GM12878 (cell line): ENCODE measurements at regions not wholly inside any gene's neighbourhood (a gene's known extent, or its start where the extent isn't known, plus 50 kb on each side); places are given as distances from the start of the nearest gene placed in this dataset.
A peak's percentile ranks its signal among the peaks of the same experiment; 100 is the strongest.

Source experiments
- ATAC-seq: fragments of 200-7000 bp; cut with Tn5 transposase; 3 replicates; pipeline ENCODE4 v1.9.1; 2020; ENCODE audit warnings: mild to moderate bottlenecking, moderate library complexity
- BruUV-seq: library from RNA; stranded (reverse); fragments of 400-500 nt; replicated peaks from 2 replicates; lab custom pipeline; 2021; lab: Mats Ljungman, UMichigan
- CTCF ChIA-PET: fragments of 300-600 bp; sonication (Branson Sonifier 250); formaldehyde crosslinking; extraction: SDS; loops from one replicate; lab custom pipeline; 2021; ENCODE audit warnings: inconsistent platforms; lab: Yijun Ruan, JAX
- POLR2A ChIA-PET: fragments of 350-600 bp; formaldehyde crosslinking; extraction: SDS; loops from one replicate; lab custom pipeline; 2021; ENCODE audit warnings: inconsistent platforms; lab: Charles Lee
- RAD21 ChIA-PET: fragments of 300-600 bp; sonication (Branson Sonifier 250); formaldehyde crosslinking; loops from one replicate; lab custom pipeline; 2023; ENCODE audit warnings: antibody characterized with exemption; ENCODE audit not compliant: unreplicated experiment; lab: Charles Lee
- SMC1A ChIA-PET: fragments of 300-600 bp; sonication (Branson Sonifier 250); formaldehyde crosslinking; loops from one replicate; lab custom pipeline; 2023; ENCODE audit not compliant: unreplicated experiment, uncharacterized antibody; lab: Charles Lee
- DNase-seq: peaks from one replicate; pipeline ENCODE4 v3.0.0-alpha.2; 2011; ENCODE audit warnings: low read depth, low spot score
- FAIRE-seq: peaks from 3 replicates; lab custom pipeline; 2011; peaks lifted over from hg19 to GRCh38; lab: Jason Lieb, UNC
- H2AFZ ChIP-seq: 2 replicates; pipeline ENCODE4 v1.6.0; 2011; ENCODE audit warnings: low read depth, low read length, control low read depth; ENCODE audit not compliant: control insufficient read depth
- H3K27ac ChIP-seq: 2 replicates; pipeline ENCODE4 v1.5.1; 2011; ENCODE audit warnings: control low read depth; ENCODE audit not compliant: control insufficient read depth, insufficient read depth
- H3K27me3 ChIP-seq, 2 experiments: replicated peaks in 1 of 2; 2 replicates each; pipeline versions ENCODE4 v1.6.0 to v1.6.1; 2011; ENCODE audit warnings: low read length in 1 of 2; ENCODE audit not compliant: control insufficient read depth in 2 of 2, insufficient read depth in 2 of 2
- H3K36me3 ChIP-seq, 2 experiments: 2 replicates each; pipeline ENCODE4 v1.5.1; 2011; ENCODE audit warnings: low read length in 1 of 2; ENCODE audit not compliant: control insufficient read depth in 2 of 2, insufficient read depth in 2 of 2
- H3K4me1 ChIP-seq: 2 replicates; pipeline ENCODE4 v1.6.1; 2011; ENCODE audit warnings: mild to moderate bottlenecking, low read length, moderate library complexity, mixed read lengths; ENCODE audit not compliant: control insufficient read depth, insufficient read depth
- H3K4me2 ChIP-seq: 2 replicates; pipeline ENCODE4 v1.6.0; 2011; ENCODE audit warnings: control low read depth; ENCODE audit not compliant: control insufficient read depth, insufficient read depth
- H3K4me3 ChIP-seq: fragments of 200-600 bp; sonication (generic); 2 replicates; pipeline ENCODE4 v1.5.1; 2016
- H3K79me2 ChIP-seq: 2 replicates; pipeline ENCODE4 v1.6.0; 2011; ENCODE audit warnings: low read length; ENCODE audit not compliant: control insufficient read depth, insufficient read depth
- H3K9ac ChIP-seq: 2 replicates; pipeline ENCODE4 v1.8.0; 2011; ENCODE audit warnings: low read length, control low read depth, mixed read lengths; ENCODE audit not compliant: control insufficient read depth, insufficient read depth
- H3K9me3 ChIP-seq: replicated peaks from 3 replicates; pipeline ENCODE4 v1.5.1; 2011; ENCODE audit warnings: mild to moderate bottlenecking, low read length; ENCODE audit not compliant: control insufficient read depth, insufficient read depth
- H4K20me1 ChIP-seq: 2 replicates; pipeline ENCODE4 v1.6.0; 2011; ENCODE audit not compliant: control insufficient read depth, insufficient read depth
- BACH1 ChIP-seq: fragments of 450-650 bp; IDR thresholded peaks from 2 replicates; pipeline ENCODE4 v1.6.1; 2017; ENCODE audit warnings: mild to moderate bottlenecking, borderline replicate concordance
- BHLHE40 ChIP-seq, 2 experiments: fragments of 450-650 bp in 1 of 2; IDR thresholded peaks; 2 replicates each; pipeline ENCODE4 v1.6.1; 2011 to 2017; ENCODE audit warnings: low read depth in 2 of 2, borderline replicate concordance in 1 of 2, improper control_type of control experiment in 1 of 2, low read length in 1 of 2, mild to moderate bottlenecking in 1 of 2
- BMI1 ChIP-seq: fragments of 450-650 bp; IDR thresholded peaks from 2 replicates; pipeline ENCODE4 v1.6.1; 2016; ENCODE audit warnings: mild to moderate bottlenecking, moderate library complexity, borderline replicate concordance
- CBFB ChIP-seq: IDR thresholded peaks from 2 replicates; pipeline ENCODE4 v1.6.1; 2016; ENCODE audit warnings: antibody characterized with exemption, low read depth
- CREB1 ChIP-seq: IDR thresholded peaks from 2 replicates; pipeline ENCODE4 v1.6.1; 2012; ENCODE audit warnings: low read depth, mild to moderate bottlenecking, inconsistent platforms
- KDM1A ChIP-seq: fragments of 200-600 bp; sonication (generic); IDR thresholded peaks from 2 replicates; pipeline ENCODE4 v1.6.1; 2016; ENCODE audit warnings: borderline replicate concordance
- MTA3 ChIP-seq: IDR thresholded peaks from 2 replicates; pipeline ENCODE4 v1.6.1; 2012; ENCODE audit warnings: low read length, inconsistent platforms, borderline replicate concordance
- NFXL1 ChIP-seq: fragments of 450-650 bp; IDR thresholded peaks from 2 replicates; pipeline ENCODE4 v1.6.1; 2017; ENCODE audit warnings: antibody characterized with exemption, mild to moderate bottlenecking, borderline replicate concordance
- RUNX3 ChIP-seq: IDR thresholded peaks from 2 replicates; pipeline ENCODE4 v1.6.1; 2012; ENCODE audit warnings: low read length, inconsistent platforms
- SIN3A ChIP-seq: IDR thresholded peaks from 2 replicates; pipeline ENCODE4 v1.6.1; 2012; ENCODE audit warnings: low read depth, low read length, improper control_type of control experiment
- SUPT20H ChIP-seq: IDR thresholded peaks from 2 replicates; pipeline ENCODE4 v1.6.1; 2011; ENCODE audit warnings: low read depth, mild to moderate bottlenecking, low read length, moderate library complexity, borderline replicate concordance; ENCODE audit not compliant: control insufficient read depth
- TBL1XR1 ChIP-seq: IDR thresholded peaks from 2 replicates; pipeline ENCODE4 v1.6.1; 2012; ENCODE audit warnings: low read depth, low read length, improper control_type of control experiment
- TCF12 ChIP-seq: IDR thresholded peaks from 2 replicates; pipeline ENCODE4 v1.6.1; 2011; ENCODE audit warnings: low read depth, mild to moderate bottlenecking, low read length
- WGBS: methylation state at CpG from one replicate; pipeline ENCODE4 v1.1.6; 2016; ENCODE audit warnings: low lambda C conversion rate; ENCODE audit not compliant: insufficient replicate concordance, insufficient coverage; ENCODE audit errors: missing lambda C conversion rate; 5-methylcytosine and 5-hydroxymethylcytosine counted together
- in situ Hi-C: fragments of 300-500 bp; cut with MboI; formaldehyde crosslinking; loops from 9 replicates; pipeline ENCODE4 v1.14.3; 2018; ENCODE audit warnings: mixed read lengths
- intact Hi-C: fragments of 100-400 bp; cut with micrococcal nuclease; formaldehyde crosslinking; loops from one replicate; pipeline ENCODE4 v1.14.2; 2022; ENCODE audit not compliant: unreplicated experiment
- TF ChIP-seq, protein P1 (sequence below): IDR thresholded peaks from 2 replicates; pipeline ENCODE4 v1.6.1; 2012; ENCODE audit warnings: low read depth, low read length, improper control_type of control experiment
- TF ChIP-seq, protein P2 (sequence below): IDR thresholded peaks from 2 replicates; pipeline ENCODE4 v1.6.1; 2011; ENCODE audit warnings: borderline replicate concordance, low read depth, mild to moderate bottlenecking, moderate library complexity, mixed read lengths, low read length; ENCODE audit not compliant: insufficient read depth; ENCODE audit errors: extremely low read length
- TF ChIP-seq, protein P3 (sequence below): fragments of 450-650 bp; IDR thresholded peaks from 2 replicates; pipeline ENCODE4 v1.6.1; 2017; ENCODE audit warnings: low read depth, mild to moderate bottlenecking, moderate library complexity
- TF ChIP-seq, protein P4 (sequence below): fragments of 450-650 bp; IDR thresholded peaks from 2 replicates; pipeline ENCODE4 v1.6.1; 2018; ENCODE audit warnings: mild to moderate bottlenecking, low read depth, moderate library complexity; ENCODE audit not compliant: partially characterized antibody

DNA sequence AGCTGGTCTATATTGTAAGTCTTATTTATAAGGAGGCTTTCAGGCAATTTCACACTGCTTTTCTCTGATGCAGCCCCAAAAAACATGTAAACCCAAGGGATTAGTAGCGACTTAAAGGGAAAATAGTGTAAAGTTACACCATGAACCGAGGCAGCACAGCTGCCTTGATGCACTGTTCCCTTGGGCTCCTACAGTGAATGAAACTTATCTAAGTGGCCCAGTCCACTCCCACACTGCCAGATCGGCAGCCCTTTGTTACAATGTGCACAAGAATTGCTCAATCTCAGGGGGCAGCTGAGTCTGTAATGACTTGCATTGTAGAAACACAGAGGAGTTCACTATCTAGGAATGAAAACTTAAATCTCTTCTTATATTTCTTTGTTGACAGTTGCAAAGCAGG is 120.8 kb upstream of the ADGRL2 start:
- TF ChIP-seq BHLHE40 (IDR thresholded peaks at IDR 0.05; ENCODE audit: borderline replicate concordance in 1 of 2, low read depth in 2 of 2, low read length in 1 of 2) (no peak), KDM1A (no peak), CREB1 (no peak), SUPT20H (no peak), RUNX3 (no peak), TCF12 (no peak), SIN3A (no peak), TBL1XR1 (no peak), CBFB (no peak), BACH1 (no peak), BMI1 (no peak), MTA3 (no peak), NFXL1 (no peak)
- TF ChIP-seq, protein P1, sequence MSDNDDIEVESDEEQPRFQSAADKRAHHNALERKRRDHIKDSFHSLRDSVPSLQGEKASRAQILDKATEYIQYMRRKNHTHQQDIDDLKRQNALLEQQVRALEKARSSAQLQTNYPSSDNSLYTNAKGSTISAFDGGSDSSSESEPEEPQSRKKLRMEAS: no peak
- TF ChIP-seq, protein P2, sequence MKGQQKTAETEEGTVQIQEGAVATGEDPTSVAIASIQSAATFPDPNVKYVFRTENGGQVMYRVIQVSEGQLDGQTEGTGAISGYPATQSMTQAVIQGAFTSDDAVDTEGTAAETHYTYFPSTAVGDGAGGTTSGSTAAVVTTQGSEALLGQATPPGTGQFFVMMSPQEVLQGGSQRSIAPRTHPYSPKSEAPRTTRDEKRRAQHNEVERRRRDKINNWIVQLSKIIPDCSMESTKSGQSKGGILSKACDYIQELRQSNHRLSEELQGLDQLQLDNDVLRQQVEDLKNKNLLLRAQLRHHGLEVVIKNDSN: no peak
- TF ChIP-seq, protein P3, sequence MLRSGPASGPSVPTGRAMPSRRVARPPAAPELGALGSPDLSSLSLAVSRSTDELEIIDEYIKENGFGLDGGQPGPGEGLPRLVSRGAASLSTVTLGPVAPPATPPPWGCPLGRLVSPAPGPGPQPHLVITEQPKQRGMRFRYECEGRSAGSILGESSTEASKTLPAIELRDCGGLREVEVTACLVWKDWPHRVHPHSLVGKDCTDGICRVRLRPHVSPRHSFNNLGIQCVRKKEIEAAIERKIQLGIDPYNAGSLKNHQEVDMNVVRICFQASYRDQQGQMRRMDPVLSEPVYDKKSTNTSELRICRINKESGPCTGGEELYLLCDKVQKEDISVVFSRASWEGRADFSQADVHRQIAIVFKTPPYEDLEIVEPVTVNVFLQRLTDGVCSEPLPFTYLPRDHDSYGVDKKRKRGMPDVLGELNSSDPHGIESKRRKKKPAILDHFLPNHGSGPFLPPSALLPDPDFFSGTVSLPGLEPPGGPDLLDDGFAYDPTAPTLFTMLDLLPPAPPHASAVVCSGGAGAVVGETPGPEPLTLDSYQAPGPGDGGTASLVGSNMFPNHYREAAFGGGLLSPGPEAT: no peak
- TF ChIP-seq, protein P4, sequence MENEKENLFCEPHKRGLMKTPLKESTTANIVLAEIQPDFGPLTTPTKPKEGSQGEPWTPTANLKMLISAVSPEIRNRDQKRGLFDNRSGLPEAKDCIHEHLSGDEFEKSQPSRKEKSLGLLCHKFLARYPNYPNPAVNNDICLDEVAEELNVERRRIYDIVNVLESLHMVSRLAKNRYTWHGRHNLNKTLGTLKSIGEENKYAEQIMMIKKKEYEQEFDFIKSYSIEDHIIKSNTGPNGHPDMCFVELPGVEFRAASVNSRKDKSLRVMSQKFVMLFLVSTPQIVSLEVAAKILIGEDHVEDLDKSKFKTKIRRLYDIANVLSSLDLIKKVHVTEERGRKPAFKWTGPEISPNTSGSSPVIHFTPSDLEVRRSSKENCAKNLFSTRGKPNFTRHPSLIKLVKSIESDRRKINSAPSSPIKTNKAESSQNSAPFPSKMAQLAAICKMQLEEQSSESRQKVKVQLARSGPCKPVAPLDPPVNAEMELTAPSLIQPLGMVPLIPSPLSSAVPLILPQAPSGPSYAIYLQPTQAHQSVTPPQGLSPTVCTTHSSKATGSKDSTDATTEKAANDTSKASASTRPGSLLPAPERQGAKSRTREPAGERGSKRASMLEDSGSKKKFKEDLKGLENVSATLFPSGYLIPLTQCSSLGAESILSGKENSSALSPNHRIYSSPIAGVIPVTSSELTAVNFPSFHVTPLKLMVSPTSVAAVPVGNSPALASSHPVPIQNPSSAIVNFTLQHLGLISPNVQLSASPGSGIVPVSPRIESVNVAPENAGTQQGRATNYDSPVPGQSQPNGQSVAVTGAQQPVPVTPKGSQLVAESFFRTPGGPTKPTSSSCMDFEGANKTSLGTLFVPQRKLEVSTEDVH: no peak
- Histone ChIP-seq H3K27me3 (no peaks in the 10 kb centered on the region), H4K20me1 (no peaks in the 10 kb centered on the region), H3K9ac (no peak overlapping the region), H3K9me3 (no peaks in the 10 kb centered on the region), H3K79me2 (no peaks in the 10 kb centered on the region), H2AFZ (no peak overlapping the region), H3K27ac (no peak overlapping the region), H3K36me3 (no peaks in the 10 kb centered on the region), H3K4me3 (no peak overlapping the region), H3K4me2 (no peak overlapping the region), H3K4me1 (no peaks in the 10 kb centered on the region)
- DNase-seq (no peak), ATAC-seq (peak; percentile 22; the same call in 2 of the 3 replicates), FAIRE-seq (no peak)
- no TSS peak for BruUV-seq
- SMC1A ChIA-PET: interaction anchor here (1.3 to 1.5 kb wide), 2 partner anchors 119 to 122 kb away, joined by 3 to 4 read pairs; no protein-coding TSS in a partner anchor
- POLR2A ChIA-PET: no interaction called here
- in situ Hi-C loops: no loop called here
- 13% methylated on average over 3 of the region's 3 CpGs for WGBS
- intact Hi-C loops: loop anchor here (5.0 kb wide), 1 partner anchor 78 kb away; no protein-coding TSS in a partner anchor
- CTCF ChIA-PET: interaction anchor here (0.6 kb wide), 1 partner anchor 21 kb away, joined by 3 read pairs; no protein-coding TSS in a partner anchor
- RAD21 ChIA-PET: no interaction called here
